Neural progenitor cell (in vitro differentiated cells): ENCODE measurements at regions not wholly inside any gene's neighbourhood (a gene's known extent, or its start where the extent isn't known, plus 50 kb on each side); places are given as distances from the start of the nearest gene placed in this dataset.

Experiments
- DNase-seq: peaks from one replicate; pipeline ENCODE4 v3.0.0-alpha.2; 2016; ENCODE audit warnings: low spot score
- H2AFZ ChIP-seq: fragments of 200-600 bp; sonication (generic); replicated peaks from 2 replicates; pipeline ENCODE4 v1.6.1; 2016; ENCODE audit warnings: antibody characterized with exemption
- H3F3A ChIP-seq: fragments of 200-600 bp; sonication (generic); 2 replicates; pipeline ENCODE4 v1.6.1; 2016; ENCODE audit warnings: antibody characterized with exemption, low read depth
- H3K27ac ChIP-seq: fragments of 200-600 bp; sonication (generic); 2 replicates; pipeline ENCODE4 v1.5.1; 2016; ENCODE audit warnings: mild to moderate bottlenecking
- H3K27me3 ChIP-seq: fragments of 200-600 bp; sonication (generic); 2 replicates; pipeline ENCODE4 v1.6.1; 2016; ENCODE audit warnings: mild to moderate bottlenecking, moderate library complexity
- H3K36me3 ChIP-seq: fragments of 200-600 bp; sonication (generic); 2 replicates; pipeline ENCODE4 v1.5.1; 2016
- H3K4me1 ChIP-seq: fragments of 200-600 bp; sonication (generic); 2 replicates; pipeline ENCODE4 v1.6.1; 2016; ENCODE audit warnings: mixed run types
- H3K4me2 ChIP-seq: fragments of 200-600 bp; sonication (generic); 2 replicates; pipeline ENCODE4 v1.6.1; 2016
- H3K4me3 ChIP-seq: fragments of 200-600 bp; sonication (generic); 2 replicates; pipeline ENCODE4 v1.5.1; 2016
- H3K79me2 ChIP-seq: fragments of 200-600 bp; sonication (generic); 2 replicates; pipeline ENCODE4 v1.6.1; 2016; ENCODE audit warnings: low read depth
- H3K9ac ChIP-seq: fragments of 200-600 bp; sonication (generic); 2 replicates; pipeline ENCODE4 v1.6.1; 2016
- H3K9me3 ChIP-seq: fragments of 200-600 bp; sonication (generic); 2 replicates; pipeline ENCODE4 v1.5.1; 2016; ENCODE audit warnings: low read depth
- H4K20me1 ChIP-seq: fragments of 200-600 bp; sonication (generic); 2 replicates; pipeline ENCODE4 v1.6.1; 2016; ENCODE audit warnings: low read depth
- H3K27ac Mint-ChIP-seq: 3 replicates; pipeline ENCODE4 v1.8.0; 2021; ENCODE audit warnings: mixed read lengths
- H3K27me3 Mint-ChIP-seq: 2 replicates; pipeline ENCODE4 v1.8.0; 2022; ENCODE audit warnings: low read depth, mild to moderate bottlenecking, inconsistent platforms, moderate library complexity, mixed read lengths; ENCODE audit not compliant: insufficient read depth
- H3K36me3 Mint-ChIP-seq: 3 replicates; pipeline ENCODE4 v1.8.0; 2021; ENCODE audit warnings: mixed read lengths
- H3K4me1 Mint-ChIP-seq: 3 replicates; pipeline ENCODE4 v1.8.0; 2021; ENCODE audit warnings: mixed read lengths
- H3K4me3 Mint-ChIP-seq: 3 replicates; pipeline ENCODE4 v1.8.0; 2021; ENCODE audit warnings: mild to moderate bottlenecking, moderate library complexity, mixed read lengths
- H3K9me3 Mint-ChIP-seq: 3 replicates; pipeline ENCODE4 v1.8.0; 2020; ENCODE audit warnings: mixed read lengths
- EZH2 ChIP-seq: fragments of 200-600 bp; sonication (generic); IDR thresholded peaks from 2 replicates; pipeline ENCODE4 v1.6.1; 2017; ENCODE audit warnings: antibody characterized with exemption, mild to moderate bottlenecking, moderate library complexity
- EZH2phosphoT487 ChIP-seq: fragments of 200-600 bp; sonication (generic); IDR thresholded peaks from 2 replicates; pipeline ENCODE4 v1.6.1; 2017; ENCODE audit warnings: antibody characterized with exemption
- TF ChIP-seq, protein P1 (sequence below): fragments of 200-600 bp; sonication (generic); IDR thresholded peaks from 2 replicates; pipeline ENCODE4 v1.5.1; 2017; ENCODE audit warnings: antibody characterized with exemption, mild to moderate bottlenecking

DNA sequence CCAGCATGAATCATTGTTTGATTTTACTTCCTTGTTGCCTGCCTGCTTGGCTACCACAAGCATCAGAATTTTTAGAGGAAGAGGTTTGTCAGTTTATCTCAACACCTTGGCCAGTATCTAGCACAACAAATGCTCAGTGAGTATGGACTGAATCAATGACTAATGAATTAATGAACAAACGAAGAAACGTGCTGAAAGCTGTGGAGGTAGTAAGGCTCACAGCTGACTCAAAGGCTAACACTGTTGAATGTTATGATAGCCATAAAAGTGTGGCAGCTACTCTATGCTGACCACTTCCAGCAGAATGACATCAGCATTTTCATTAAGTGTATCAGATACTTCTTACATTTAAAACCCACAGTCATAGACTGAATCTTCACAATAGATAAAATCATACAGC lies 543.4 kb downstream of the IRS1 start:
- no peaks in the 10 kb centered on the region for H3K9me3 ChIP-seq
- Mint-ChIP-seq H3K4me3 (no peak overlapping the region), H3K27me3 (peaks cover 5% of the 10 kb centered on the region)

DNA sequence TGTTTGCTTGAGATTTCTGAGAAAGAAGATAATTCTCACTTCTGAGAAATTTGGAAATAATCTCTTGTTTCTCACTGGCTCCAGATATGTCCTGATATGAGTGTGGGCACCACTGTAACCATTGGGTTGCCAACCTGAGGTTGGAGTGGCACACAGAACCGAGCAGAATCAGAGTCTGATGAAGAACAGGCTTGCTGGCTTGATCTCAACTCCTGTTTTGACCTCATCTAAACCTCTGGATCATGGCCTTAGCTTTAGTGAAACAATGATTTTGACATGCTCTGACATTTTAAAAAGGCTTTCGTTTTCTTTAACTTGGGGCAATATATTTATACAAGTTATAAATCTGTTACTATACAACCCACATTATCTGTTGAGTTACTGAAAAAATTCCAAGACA lies 548.0 kb downstream of the IRS1 start:
- TF ChIP-seq EZH2, result no peak
- TF ChIP-seq, protein P1, sequence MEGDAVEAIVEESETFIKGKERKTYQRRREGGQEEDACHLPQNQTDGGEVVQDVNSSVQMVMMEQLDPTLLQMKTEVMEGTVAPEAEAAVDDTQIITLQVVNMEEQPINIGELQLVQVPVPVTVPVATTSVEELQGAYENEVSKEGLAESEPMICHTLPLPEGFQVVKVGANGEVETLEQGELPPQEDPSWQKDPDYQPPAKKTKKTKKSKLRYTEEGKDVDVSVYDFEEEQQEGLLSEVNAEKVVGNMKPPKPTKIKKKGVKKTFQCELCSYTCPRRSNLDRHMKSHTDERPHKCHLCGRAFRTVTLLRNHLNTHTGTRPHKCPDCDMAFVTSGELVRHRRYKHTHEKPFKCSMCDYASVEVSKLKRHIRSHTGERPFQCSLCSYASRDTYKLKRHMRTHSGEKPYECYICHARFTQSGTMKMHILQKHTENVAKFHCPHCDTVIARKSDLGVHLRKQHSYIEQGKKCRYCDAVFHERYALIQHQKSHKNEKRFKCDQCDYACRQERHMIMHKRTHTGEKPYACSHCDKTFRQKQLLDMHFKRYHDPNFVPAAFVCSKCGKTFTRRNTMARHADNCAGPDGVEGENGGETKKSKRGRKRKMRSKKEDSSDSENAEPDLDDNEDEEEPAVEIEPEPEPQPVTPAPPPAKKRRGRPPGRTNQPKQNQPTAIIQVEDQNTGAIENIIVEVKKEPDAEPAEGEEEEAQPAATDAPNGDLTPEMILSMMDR, result no peak
- no peak for TF ChIP-seq EZH2phosphoT487
- DNase-seq, result no peak
- Mint-ChIP-seq H3K27ac (no peak overlapping the region), H3K9me3 (peaks cover 9% of the 10 kb centered on the region), H3K27me3 (peaks cover 7% of the 10 kb centered on the region), H3K4me1 (peaks cover 4% of the 10 kb centered on the region), H3K36me3 (peaks cover 2% of the 10 kb centered on the region), H3K4me3 (no peak overlapping the region)
- Histone ChIP-seq H4K20me1 (no peaks in the 10 kb centered on the region), H3K27me3 (no peaks in the 10 kb centered on the region), H3K4me1 (no peaks in the 10 kb centered on the region), H3K36me3 (no peaks in the 10 kb centered on the region), H3K4me2 (no peak overlapping the region), H3F3A (no peaks in the 10 kb centered on the region), H3K4me3 (no peak overlapping the region), H3K79me2 (no peaks in the 10 kb centered on the region), H2AFZ (no peak overlapping the region), H3K9me3 (no peaks in the 10 kb centered on the region), H3K9ac (no peak overlapping the region), H3K27ac (no peak overlapping the region)

More for the DNA sequence above, 543.4 kb downstream of the IRS1 start:
- Mint-ChIP-seq H3K27ac (no peak overlapping the region), H3K36me3 (peaks cover 2% of the 10 kb centered on the region), H3K4me1 (no peaks in the 10 kb centered on the region), H3K9me3 (peaks cover 9% of the 10 kb centered on the region)
- Histone ChIP-seq H3K27me3 (no peaks in the 10 kb centered on the region), H3K36me3 (no peaks in the 10 kb centered on the region), H2AFZ (no peak overlapping the region), H3F3A (no peaks in the 10 kb centered on the region), H4K20me1 (no peaks in the 10 kb centered on the region), H3K4me1 (no peaks in the 10 kb centered on the region), H3K9ac (no peak overlapping the region), H3K79me2 (no peaks in the 10 kb centered on the region), H3K27ac (no peak overlapping the region), H3K4me3 (no peak overlapping the region), H3K4me2 (no peak overlapping the region)
- no peak for DNase-seq
- TF ChIP-seq, protein P1, result no peak
- TF ChIP-seq EZH2phosphoT487, result no peak
- no peak for TF ChIP-seq EZH2

DNA sequence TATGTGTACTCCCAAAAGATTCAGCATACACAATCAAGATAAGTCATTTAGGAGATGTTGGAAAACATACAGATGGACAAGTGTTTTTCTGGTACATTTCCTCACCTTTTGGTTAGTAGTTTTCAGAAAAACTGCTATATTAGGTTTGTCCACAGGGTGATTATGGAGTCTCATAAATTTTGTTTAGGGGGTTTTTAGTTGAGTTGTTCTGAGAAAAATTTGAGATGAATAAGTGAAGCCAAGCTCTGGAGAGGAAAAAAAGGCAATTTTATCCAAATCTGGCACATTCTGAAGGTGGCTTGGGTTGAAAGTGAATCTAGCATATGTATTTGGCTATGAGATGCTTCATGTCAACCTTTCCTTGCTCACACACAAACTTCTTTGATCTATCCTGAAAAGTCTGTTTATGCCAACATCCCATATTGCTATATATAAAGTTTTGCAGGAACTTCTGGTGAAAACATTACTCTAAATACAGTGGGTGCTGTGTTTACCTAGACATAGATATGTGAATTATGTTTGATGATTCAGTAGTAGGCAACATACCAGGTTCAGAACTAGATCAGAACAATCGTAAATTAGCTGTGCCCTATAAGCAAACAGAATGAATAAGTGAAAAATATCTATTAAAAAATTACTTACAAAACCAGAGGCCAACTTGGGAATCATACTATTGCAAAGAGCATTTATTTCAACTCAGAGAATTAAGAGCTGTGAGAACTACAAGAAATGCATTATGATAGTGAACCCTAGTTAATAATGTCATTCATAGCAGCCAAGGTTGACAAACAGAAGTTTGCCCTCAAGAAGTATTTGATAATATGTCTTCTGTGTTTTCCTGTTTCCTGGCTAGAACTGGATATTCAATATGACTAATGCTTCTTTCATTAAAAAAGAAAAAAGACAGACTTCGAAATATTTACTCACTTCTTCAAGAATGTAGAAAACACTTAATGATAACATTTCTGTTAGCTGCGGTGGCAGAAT lies 552.0 kb downstream of the IRS1 start:
- Histone ChIP-seq H3K9ac (no peak overlapping the region), H3K9me3 (peaks cover 5% of the 10 kb centered on the region), H3K27me3 (no peaks in the 10 kb centered on the region), H3K36me3 (peaks cover 7% of the 10 kb centered on the region), H4K20me1 (no peaks in the 10 kb centered on the region), H2AFZ (no peak overlapping the region), H3F3A (no peaks in the 10 kb centered on the region), H3K27ac (no peak overlapping the region), H3K4me3 (no peak overlapping the region), H3K4me1 (no peaks in the 10 kb centered on the region), H3K79me2 (no peaks in the 10 kb centered on the region), H3K4me2 (no peak overlapping the region)
- peaks cover 4% of the 10 kb centered on the region for H3K4me1 Mint-ChIP-seq
- DNase-seq, result no peak
- peaks cover 8% of the 10 kb centered on the region for H3K9me3 Mint-ChIP-seq
- H3K36me3 Mint-ChIP-seq, result no peaks in the 10 kb centered on the region
- H3K27me3 Mint-ChIP-seq, result peaks cover 2% of the 10 kb centered on the region
- TF ChIP-seq EZH2 (no peak), EZH2phosphoT487 (no peak)
- TF ChIP-seq, protein P1, result peak; percentile 4
- no peak overlapping the region for H3K4me3 Mint-ChIP-seq
- no peak overlapping the region for H3K27ac Mint-ChIP-seq
